Activated T-cell treated with anti-CD3 and anti-CD28 coated beads for 48 hours (primary cell): ENCODE measurements at regions not wholly inside any gene's neighbourhood (a gene's known extent, or its start where the extent isn't known, plus 50 kb on each side); places are given as distances from the start of the nearest gene placed in this dataset.

Source experiments
- DNase-seq: peaks from one replicate; pipeline ENCODE4 v3.0.0-alpha.2; 2020; ENCODE audit warnings: low read depth

DNA sequence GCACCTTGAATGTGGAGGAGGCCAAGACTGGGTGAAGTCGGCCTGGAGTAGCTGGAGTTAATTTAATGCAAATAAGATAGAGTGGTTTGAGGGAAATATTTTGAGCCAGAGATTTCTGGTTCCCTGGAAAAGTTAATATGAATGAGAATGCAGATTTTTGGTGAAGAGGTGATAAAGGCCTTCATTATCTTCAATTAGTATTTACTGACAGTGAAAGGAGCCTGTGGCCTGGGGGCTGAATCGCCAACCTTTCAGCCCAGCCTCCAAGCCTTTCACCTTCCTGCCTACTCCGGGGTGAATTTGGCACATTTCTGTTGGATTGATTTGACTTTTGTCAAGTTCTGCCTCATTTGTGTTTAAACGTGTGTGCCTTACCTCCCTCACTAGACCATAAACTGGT is 147.8 kb downstream of the SOX2 start:
- DNase-seq = no peak

DNA sequence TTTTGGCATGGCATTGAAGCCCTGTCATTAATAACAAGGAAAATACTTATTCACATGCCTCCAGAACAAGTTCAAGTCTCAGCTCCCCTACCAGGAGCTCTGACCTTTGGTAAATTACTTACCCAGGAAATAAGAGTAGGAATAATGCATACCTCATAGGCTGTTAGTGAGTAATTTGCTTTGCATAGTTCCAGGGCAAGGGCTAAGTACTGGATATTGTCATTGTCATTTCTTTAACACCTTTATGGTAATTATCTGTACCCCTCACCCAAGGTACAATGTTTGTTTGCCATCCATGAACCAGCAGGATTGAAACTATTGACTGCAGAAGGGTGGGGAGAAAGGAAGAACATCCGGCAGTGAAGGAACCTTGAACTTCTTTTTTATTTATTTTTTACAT is 148.5 kb downstream of the SOX2 start:
- DNase-seq = no peak

DNA sequence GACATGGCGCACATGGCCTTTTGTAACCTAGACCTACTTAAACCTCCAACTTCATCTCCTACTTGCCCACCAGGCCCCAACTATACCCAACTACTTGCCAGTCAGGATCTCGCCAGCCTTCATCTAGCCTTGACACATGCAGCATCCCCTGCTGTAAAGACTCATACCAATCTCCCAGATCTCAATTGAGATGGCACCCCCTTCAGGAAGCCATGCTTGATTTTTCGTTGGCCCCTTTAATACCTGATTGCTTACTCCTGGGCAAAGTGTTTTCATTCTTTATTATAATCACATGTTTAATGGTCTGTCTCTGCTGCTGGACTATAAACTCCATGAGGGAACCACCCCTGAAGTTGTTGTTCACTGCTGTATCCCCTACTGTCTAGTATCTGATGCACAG is 150.8 kb downstream of the SOX2 start:
- DNase-seq = no peak

DNA sequence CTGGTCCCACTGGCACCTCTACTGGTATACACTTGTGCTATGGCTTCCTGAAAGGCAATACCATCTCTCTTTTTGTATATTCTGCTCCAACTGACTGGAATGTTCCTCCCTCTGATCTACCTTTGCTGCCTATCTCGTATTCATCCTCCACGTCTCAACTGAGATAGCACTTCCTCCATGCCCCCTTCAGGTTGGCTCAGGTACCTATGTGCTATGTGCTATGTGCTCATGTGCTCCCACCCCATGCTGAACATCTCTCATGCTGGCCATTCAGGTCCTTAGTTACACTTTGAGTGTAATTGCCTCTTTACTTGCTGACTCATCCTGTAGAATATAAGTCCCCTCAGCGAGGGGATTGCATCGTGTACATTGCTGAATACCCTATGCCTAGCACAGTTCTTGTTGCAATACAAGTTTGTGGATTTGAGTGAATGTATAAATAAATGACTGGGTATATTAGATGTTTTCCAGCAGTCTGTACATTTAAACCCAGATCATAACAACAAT is 156.9 kb downstream of the SOX2 start:
- DNase-seq = no peak

DNA sequence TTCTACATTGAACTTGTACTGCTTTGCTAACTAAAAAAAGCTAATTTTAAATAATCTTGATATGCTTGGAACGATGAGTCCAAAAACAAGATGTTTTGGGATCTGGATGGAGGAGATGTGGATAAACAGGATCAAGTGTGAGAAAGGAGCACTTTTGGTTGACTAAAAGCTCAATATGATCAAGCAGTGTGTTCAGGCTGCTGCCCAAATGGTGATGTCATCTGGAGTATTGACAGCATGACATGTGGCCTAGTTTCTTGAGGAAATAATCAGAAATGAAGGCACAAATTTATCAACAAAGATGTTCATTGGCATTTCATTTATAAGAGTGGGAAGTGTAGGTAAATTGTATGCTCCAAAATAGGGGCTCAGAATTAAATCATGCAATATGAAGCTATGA is 161.2 kb downstream of the SOX2 start:
- DNase-seq = no peak

DNA sequence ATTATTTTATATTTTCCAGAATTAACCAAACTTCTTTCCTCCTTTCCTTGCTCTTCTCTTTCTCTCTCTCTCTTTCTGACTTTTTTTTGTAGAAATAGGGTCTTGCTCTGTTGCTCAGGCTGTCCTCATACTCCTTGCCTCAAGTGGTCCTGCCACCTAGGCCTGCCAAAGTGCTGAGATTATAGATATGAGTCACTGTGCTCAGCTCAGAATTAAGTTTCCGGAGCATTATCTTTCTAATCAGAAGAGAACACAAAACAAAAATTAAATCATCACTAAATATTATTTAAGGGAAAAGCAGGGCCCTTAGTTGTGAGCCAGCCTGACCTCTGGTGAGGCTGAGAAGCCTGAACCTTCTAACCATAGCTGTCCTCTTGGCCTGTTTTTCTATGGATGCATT is 168.2 kb downstream of the SOX2 start:
- no peak for DNase-seq

DNA sequence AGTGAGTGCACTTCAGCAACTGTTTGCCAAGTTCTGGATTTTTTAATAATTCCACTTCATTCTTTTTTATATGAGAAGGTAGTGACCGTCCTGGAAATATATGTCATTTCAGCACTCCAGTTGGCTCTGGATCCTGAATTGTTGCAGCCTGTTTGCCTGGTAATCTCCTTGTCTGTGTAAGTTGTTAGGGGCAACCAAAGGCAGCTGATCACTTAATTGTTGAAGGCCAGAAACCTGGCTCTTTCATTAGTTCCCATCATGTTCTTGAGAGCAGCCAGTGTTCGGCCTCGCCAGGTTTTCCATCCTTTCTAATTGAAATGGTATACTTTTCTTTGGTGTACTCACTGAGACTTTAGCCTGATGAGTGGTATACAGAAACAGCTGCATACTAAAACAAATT is 168.6 kb downstream of the SOX2 start:
- no peak for DNase-seq

DNA sequence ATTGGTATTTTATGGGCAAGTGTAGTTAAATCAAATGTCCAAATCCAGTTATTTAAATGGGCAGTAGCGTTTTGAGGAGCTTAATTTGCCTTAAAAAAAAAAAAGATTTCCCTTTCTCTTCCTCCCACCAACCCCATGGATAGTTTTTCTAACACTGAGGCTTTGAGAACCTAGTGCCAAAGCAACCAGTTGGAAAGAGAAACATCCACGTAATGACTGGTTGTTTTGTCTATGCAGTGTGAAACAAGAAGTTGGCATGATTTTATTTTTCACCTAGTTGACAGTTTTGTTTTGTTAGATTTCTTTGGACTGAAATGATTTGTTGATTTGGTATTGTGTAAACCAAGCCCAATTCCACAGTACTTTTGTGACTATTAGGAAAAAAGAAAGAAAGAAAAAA is 170.0 kb downstream of the SOX2 start:
- DNase-seq = no peak

DNA sequence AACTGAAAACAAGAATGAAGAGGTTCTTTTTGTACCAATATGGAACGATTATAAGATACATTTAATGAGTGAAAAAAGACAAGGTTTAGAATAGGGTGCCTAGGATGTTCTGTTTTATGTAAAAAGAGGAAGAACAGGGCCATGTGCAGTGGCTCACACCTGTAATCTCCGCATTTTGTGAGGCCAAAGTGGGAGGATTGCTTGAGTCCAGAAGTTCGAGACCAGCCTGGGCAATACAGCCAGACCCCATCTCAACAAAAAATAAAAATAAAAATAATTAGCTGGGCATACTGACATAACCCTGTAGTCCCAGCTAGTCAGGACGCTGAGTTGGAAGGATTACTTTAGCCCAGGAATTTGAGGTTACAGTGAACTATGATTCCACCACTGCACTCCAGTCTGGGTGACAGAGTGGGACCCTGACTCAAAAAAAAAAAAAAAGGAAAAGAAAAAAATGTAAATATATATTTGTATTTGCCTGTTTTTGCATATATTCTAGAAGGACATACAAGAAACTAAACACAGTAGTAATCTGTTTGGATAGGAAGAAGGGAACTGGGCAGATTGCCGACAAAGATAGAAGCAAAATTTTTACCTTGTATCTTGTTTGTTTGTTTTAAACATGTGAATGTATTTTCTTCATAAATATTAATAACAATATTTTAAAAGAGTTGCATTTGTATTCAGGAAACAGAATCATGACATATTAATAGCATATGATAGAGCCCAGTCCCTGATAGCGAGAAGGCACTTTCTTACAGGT is 174.3 kb downstream of the SOX2 start:
- no peak for DNase-seq

DNA sequence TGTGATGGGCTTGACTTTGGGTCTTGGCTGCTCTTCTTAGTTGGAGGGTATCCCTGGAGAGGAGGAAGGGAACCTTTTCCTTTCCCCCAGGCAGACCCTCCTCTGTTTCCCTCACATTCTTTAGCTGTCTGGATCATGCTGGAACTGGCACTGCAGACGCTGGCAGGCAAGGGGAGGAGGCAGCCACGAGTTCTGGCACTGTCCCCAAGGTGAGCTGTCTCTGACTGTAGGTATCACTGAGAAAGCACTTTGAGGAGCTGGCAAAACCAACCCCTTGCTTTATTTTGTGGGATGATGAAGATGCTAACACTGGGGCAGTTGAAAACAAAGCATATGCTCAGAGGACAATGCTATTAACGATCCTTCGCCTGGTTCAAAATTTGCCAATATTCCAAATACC is 175.0 kb downstream of the SOX2 start:
- DNase-seq = no peak

DNA sequence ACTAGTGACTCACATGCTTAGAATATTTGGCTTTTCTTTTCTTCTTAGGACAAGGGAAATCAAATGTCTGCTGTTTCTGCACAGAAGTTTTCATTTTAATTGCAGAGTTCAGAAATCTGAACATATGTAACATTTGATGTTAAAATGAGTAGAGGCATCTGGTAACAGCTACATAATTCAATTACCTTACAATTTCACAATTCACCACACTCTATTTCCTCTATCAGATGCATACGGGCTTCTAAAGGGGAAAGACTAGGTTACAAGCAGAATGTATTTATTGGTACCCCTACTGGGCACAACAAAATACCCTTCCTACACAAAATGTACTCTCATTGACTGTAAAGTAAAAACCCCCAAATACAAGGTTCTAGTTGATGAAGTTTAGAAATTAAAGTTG is 176.0 kb downstream of the SOX2 start:
- no peak for DNase-seq

DNA sequence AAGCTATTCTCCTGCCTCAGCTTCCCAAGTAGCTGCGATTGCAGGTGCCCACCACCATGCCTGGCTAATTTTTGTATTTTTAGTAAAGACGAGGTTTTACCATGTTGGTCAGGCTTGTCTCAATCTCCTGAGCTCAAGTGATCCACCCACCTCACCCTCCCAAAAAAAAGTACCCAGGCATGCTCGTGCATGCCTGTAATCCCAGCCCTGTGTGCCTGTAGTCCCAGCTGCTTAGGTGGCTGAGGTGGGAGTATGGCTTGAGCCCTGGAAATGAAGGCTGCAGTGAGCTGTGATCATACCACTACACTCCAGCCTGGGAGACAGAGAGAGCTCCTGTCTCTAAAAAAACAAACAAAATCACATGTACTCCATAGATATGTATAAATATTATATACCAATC is 176.5 kb downstream of the SOX2 start:
- DNase-seq = no peak

DNA sequence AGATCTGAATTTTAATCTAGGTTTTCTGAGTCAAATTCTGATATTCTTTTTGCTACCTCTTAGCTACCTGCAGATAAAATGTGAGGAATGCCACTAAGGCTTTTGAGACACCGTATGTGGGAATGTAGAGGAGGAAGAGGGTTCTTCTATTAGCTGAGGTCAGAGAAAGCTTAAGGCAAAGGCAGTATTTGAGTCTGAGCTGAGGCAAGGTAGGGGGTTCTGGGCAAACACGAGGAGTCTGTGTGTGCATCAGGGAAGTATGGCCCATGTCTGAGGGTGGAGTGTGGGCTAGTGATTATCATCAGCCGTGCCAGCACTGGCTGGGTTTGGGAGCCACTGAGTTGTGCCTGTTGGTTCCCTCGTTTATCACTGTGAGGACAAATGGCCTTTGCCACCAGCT is 181.1 kb downstream of the SOX2 start:
- no peak for DNase-seq

DNA sequence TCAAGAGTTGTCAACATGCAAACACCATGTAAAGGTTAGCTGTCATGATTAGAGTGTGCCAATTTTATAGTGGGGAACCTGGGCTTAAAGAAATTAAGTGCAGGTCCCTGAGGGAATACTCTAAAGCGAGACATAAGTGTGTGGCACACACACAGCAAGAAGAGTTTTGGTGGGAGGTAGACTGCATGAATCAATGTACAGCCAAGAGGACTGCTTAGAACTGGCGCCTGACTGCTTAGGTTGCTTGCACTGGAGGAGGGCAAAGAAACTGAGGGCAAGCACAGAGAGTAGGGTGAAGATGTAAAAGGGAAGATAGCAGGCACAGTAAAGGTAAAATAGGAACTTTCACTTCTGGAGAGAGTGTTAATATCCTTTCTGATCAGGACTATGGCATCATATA is 184.9 kb downstream of the SOX2 start:
- no peak for DNase-seq

DNA sequence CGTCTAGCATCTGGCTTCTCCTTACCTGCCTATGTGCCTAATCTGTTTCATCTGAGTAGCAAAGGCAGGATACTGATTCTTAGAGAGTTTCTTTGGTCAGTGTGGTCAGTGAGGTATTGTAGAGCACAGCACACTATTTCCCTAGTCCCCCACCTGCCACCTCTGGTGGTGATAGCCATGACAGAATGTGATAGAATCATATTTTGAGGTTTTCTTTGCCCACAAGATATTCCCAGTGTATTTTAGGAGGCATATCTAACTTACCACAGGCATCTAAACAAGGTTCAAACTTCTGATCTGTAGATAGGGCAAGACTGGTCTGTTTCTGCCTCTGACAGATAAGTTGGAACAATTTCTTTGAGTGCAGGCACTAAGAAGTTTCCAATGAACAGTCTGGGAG is 188.0 kb downstream of the SOX2 start:
- no peak for DNase-seq

DNA sequence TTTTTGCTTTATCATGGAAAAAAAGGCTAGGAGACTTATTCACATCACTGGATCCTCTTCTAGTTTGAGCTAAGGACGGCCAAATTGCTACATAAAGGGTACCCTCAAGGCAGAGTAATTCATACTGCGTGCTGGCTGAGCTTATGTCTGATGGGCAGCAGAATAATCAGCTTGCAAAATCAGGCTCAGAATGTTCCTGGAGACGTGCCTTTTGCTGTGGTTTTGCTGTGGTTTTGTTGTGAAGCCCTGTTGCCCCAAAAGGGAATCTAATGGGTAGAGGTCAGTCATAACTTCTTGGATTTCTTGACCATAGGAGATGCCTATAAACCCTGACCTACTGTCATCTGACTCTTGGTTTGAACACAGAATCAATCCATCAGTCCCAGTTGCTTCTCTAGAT is 189.9 kb downstream of the SOX2 start:
- DNase-seq = no peak

DNA sequence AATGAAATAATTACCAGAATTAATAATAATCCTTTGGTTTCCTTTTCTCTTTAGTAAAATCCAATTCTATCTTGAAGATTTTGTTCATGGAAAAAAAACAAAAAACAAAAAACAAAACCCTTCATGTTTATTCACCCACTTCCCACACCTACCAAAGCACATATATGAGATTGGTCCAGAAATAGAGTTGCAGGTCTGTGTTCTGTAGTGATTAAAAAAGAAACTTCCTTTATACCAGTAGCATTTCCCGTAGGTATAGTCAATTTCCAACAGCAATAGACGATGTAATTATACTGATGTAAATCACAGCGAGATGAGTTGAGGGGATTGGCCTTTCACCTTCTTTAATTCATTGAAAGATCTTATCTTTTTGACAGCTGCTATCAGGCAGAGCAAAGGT is 194.6 kb downstream of the SOX2 start:
- no peak for DNase-seq

DNA sequence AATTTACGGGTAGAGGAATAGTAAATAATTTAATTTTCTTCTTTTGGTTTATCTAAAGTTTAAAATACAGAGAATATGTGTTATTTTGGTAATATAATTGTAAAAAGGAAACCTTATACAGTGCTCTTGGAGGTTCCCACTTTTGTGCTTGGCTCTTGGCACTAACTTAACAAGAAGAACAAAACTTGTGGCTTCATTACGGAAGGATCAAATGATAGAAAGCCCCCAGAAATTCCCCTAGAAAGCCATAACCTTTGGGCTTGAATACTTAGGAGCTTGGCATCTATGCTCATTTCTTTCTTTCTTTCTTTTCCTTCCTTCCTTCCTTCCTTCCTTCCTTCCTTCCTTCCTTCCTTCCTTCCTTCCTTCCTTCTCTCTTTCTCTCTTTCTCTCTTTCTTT is 197.5 kb downstream of the SOX2 start:
- no peak for DNase-seq

DNA sequence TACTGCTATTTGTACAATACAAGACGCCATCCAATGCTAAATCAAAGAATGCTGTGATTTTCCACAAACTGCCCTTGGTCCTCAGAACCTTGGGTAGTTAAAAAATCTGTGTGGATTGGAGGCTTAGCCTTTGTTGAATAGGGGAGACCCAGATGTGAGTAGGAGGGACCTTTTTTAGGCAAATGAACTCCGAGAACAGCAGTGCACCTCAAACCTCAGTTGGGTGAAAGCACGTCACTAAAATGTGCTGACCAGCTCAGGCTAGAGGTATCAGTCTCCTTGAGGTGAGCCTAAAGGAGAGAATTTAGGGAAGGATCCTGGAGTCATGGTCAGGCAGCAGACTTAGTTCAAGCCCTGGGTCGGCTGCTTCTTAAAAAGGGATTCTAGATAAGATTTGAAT is 200.7 kb downstream of the SOX2 start:
- DNase-seq = no peak

DNA sequence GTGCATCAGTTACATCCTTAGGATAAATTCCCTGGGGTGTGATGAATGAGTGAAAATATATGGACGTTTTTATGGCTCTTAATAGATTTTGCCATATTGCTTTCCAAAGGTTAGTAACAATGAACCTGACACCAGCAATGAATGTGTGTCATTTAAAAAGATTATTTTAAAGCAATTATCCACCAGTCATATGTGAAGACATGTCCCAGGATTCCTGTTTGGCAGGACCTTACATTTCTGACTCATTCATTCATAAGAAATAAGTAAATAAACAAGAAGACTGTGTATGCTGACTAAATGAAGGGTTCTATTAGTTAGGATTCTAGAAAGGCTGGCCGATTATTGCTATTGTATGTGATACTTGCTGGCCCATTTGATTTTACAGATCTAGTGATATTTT is 201.5 kb downstream of the SOX2 start:
- no peak for DNase-seq

DNA sequence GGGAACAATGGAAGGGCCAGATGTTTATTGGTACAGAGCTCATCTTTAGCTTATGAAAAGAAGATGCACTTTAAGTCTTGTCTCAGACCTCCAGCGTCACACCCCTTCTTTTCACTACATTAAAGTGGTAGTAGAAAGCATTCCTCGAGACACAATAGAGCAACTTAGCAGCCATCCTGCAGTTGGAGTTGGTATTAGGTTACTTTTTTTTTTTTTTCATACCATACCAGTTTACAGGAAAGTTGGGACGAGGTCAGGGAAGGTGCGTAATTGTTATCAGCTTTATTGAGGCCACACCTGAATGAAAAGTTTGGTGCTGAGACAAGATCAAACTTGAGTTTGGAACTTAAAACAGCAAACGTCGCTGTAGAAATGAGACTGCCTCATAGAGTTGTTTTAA is 203.8 kb downstream of the SOX2 start:
- no peak for DNase-seq

DNA sequence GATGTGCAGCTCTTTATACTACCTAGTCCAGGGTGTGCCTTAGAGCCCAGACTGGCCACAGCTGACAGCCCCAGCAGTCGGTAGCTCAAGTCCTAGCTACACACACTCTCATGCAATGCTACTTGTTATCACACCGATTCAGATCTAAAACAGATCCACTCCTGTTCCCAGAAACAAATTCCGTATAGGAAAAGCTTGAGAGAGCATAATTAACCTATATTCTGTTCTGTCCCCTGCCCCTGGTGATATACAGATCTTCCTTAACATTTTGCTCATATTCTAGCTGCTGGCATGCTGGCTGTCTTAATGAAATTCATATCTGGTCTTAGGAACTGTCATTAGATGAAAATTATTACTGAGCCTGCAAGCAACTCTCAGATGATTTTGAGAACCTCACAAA is 204.3 kb downstream of the SOX2 start:
- DNase-seq = no peak

DNA sequence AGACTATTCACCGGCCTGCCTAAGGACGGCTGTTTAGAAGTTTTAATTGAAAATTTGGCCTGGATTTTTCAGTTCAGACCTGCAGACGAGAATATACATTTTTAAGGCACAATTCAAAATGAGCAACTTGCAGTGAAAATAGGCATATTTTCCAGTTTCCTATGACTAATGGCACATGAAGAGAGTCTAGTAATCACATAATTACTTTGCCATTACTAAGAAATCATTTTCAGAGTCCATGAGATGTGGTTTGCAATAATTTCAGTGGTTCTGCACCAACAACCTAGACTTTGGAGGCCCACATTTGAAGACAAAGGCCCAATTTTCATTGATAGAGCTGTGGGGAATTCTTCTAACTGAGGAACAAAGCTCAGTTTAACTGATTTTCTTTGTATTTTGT is 205.3 kb downstream of the SOX2 start:
- DNase-seq = no peak

DNA sequence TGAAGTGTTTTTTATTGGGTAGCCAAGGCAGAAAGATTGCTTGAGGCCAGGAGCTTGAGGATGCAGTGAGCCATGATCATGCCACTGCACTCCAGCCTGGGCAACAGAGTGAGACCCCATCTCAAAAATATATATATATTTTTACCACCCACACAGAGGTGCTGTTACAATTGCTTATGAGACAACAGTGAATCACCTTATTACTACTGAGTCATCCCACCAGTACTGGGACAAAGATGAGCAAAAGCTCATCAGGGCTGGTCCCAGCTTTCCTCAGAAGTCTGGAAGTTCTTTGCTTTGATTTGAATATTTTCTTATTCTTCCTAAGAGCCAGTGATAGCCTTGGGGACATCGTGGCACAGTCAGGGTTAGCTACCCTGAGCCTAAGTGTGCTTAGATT is 207.7 kb downstream of the SOX2 start:
- no peak for DNase-seq

DNA sequence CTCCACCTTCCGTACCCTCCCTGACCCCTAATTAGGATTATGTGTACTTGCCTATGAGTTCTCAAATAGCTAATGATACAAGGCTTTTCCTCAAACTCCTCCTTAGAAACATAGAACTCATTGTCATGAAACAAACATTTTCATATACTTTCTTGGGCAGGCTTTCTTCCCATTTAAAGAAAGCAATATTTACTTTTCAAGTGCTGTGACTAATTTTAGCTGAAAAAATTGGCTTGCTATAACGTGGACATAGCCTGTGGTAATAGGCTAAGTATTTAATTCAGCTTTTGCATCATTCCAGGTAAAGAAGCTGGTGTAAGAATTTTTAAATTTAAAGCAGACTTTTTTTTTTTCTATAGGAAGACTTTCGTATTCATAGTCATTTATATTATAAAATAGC is 208.7 kb downstream of the SOX2 start:
- no peak for DNase-seq
